Gastroesophageal sphincter (tissue), 4 donors: ENCODE measurements at regions not wholly inside any gene's neighbourhood (a gene's known extent, or its start where the extent isn't known, plus 50 kb on each side); places are given as distances from the start of the nearest gene placed in this dataset.

ENCODE experiments used
- ATAC-seq: fragments of 150-250 bp; one replicate; pipeline ENCODE4 v1.9.1; 2016; ENCODE audit warnings: mild to moderate bottlenecking, moderate library complexity
- H3K27ac ChIP-seq, 4 donors: fragments of 200-600 bp; sonication (generic) in 3 of 4; 1 replicate in 3 of 4; 2 replicates in 1 of 4; pipeline ENCODE4 v1.5.1; 2016 to 2019
- H3K27me3 ChIP-seq: fragments of 200-600 bp; sonication (generic); one replicate; pipeline ENCODE4 v1.5.1; 2019
- H3K36me3 ChIP-seq, 2 donors: fragments of 200-600 bp; sonication (generic); one replicate each; pipeline ENCODE4 v1.5.1; 2019; ENCODE audit warnings: control low read depth in 1 of 2
- H3K4me1 ChIP-seq, 3 donors: fragments of 200-600 bp; sonication (generic); 1 replicate in 2 of 3; 2 replicates in 1 of 3; pipeline ENCODE4 v1.5.1; 2016 to 2019; ENCODE audit warnings: control low read depth in 2 of 3
- H3K4me3 ChIP-seq, 2 donors: fragments of 200-600 bp; sonication (generic); one replicate each; pipeline ENCODE4 v1.5.1; 2019; ENCODE audit warnings: mild to moderate bottlenecking in 1 of 2, moderate library complexity in 1 of 2
- H3K9me3 ChIP-seq, 3 donors: fragments of 200-600 bp; sonication (generic); one replicate each; pipeline ENCODE4 v1.5.1; 2017 to 2019; ENCODE audit warnings: control low read depth in 2 of 3
- CTCF ChIP-seq, 4 experiments: fragments of 200-600 bp in 2 of 4; fragments of 450-650 bp in 2 of 4; sonication (generic) in 1 of 4; IDR thresholded peaks; one replicate each; pipeline ENCODE4 v1.5.1; 2017 to 2019; ENCODE audit warnings: antibody characterized with exemption in 4 of 4, mild to moderate bottlenecking in 2 of 4, moderate library complexity in 2 of 4
- EP300 ChIP-seq: sonication (generic); formaldehyde crosslinking; IDR thresholded peaks from one replicate; pipeline ENCODE4 v1.6.1; 2017; ENCODE audit warnings: antibody characterized with exemption, mild to moderate bottlenecking
- POLR2A ChIP-seq, 2 donors: fragments of 450-650 bp; IDR thresholded peaks; one replicate each; pipeline ENCODE4 v1.6.1; 2017; ENCODE audit warnings: antibody characterized with exemption in 2 of 2, mild to moderate bottlenecking in 2 of 2, moderate library complexity in 1 of 2
- POLR2AphosphoS5 ChIP-seq: sonication (generic); formaldehyde crosslinking; IDR thresholded peaks from one replicate; pipeline ENCODE4 v1.6.1; 2017; ENCODE audit warnings: antibody characterized with exemption
- WGBS, 2 donors: methylation state at CpG; one replicate each; pipeline ENCODE4 v1.1.5; 2018; ENCODE audit warnings: low coverage in 1 of 2; 5-methylcytosine and 5-hydroxymethylcytosine counted together

- ATAC-seq = no peak
- 32 to 44% methylated on average over 3 of the region's 3 CpGs for WGBS, 2 donors
- TF ChIP-seq POLR2A (IDR thresholded peaks at IDR 0.05) (no peak), EP300 (no peak), POLR2AphosphoS5 (no peak), CTCF (IDR thresholded peaks at IDR 0.05) (no peak)
Observed at GRCh38 chr7:49255054-49255453, 330.7 kb downstream of the CDC14C start.

GRCh38 chr7:49260538-49260937 lies 336.2 kb downstream of the CDC14C start:
- TF ChIP-seq POLR2AphosphoS5 = no peak
- TF ChIP-seq EP300 = no peak
- TF ChIP-seq POLR2A (IDR thresholded peaks at IDR 0.05) = no peak
- TF ChIP-seq CTCF (IDR thresholded peaks at IDR 0.05) = no peak
- WGBS, 2 donors = 69 to 86% methylated on average over 2 of the region's 2 CpGs
- Histone ChIP-seq H3K36me3 (no peaks in the 10 kb centered on the region), H3K27me3 (no peaks in the 10 kb centered on the region), H3K27ac (no peak overlapping the region), H3K9me3 (no peaks in the 10 kb centered on the region), H3K4me1 (no peaks in the 10 kb centered on the region), H3K4me3 (no peak overlapping the region)
- no peak for ATAC-seq

More at GRCh38 chr7:49255054-49255453, 330.7 kb downstream of the CDC14C start:
- no peaks in the 10 kb centered on the region for H3K9me3 ChIP-seq
- H3K27me3 ChIP-seq = no peaks in the 10 kb centered on the region
- no peak overlapping the region for H3K27ac ChIP-seq
- no peaks in the 10 kb centered on the region for H3K4me1 ChIP-seq
- no peak overlapping the region for H3K4me3 ChIP-seq
- H3K36me3 ChIP-seq = no peaks in the 10 kb centered on the region

GRCh38 chr7:49261928-49262327 lies 337.6 kb downstream of the CDC14C start:
- ATAC-seq = no peak
- no peak overlapping the region for H3K4me3 ChIP-seq
- no peak for TF ChIP-seq CTCF (IDR thresholded peaks at IDR 0.05)
- TF ChIP-seq POLR2AphosphoS5 = no peak
- TF ChIP-seq EP300 = no peak
- TF ChIP-seq POLR2A (IDR thresholded peaks at IDR 0.05) = no peak
- no peaks in the 10 kb centered on the region for H3K27me3 ChIP-seq
- no peaks in the 10 kb centered on the region for H3K4me1 ChIP-seq
- H3K9me3 ChIP-seq = no peaks in the 10 kb centered on the region
- 78 to 96% methylated on average over 4 to 6 of the region's 6 CpGs for WGBS, 2 donors
- H3K36me3 ChIP-seq = no peaks in the 10 kb centered on the region
- no peak overlapping the region for H3K27ac ChIP-seq

GRCh38 chr7:49264530-49264929 lies 340.2 kb downstream of the CDC14C start:
- TF ChIP-seq EP300 = no peak
- TF ChIP-seq POLR2A (IDR thresholded peaks at IDR 0.05) = no peak
- TF ChIP-seq POLR2AphosphoS5 = no peak
- no peak for TF ChIP-seq CTCF (IDR thresholded peaks at IDR 0.05)
- WGBS, 2 donors = 48 to 86% methylated on average over 1 to 3 of the region's 3 CpGs
- ATAC-seq = no peak

GRCh38 chr7:49273897-49274296 lies 349.6 kb downstream of the CDC14C start:
- WGBS, 2 donors = 43 to 64% methylated on average over 1 of the region's 1 CpG
- Histone ChIP-seq H3K4me1 (no peaks in the 10 kb centered on the region), H3K4me3 (no peak overlapping the region), H3K36me3 (no peaks in the 10 kb centered on the region), H3K27me3 (no peaks in the 10 kb centered on the region), H3K9me3 (no peaks in the 10 kb centered on the region), H3K27ac (no peak overlapping the region)
- TF ChIP-seq EP300 (no peak), POLR2AphosphoS5 (no peak), CTCF (IDR thresholded peaks at IDR 0.05) (no peak), POLR2A (IDR thresholded peaks at IDR 0.05) (no peak)
- ATAC-seq = no peak

More at GRCh38 chr7:49264530-49264929, 340.2 kb downstream of the CDC14C start:
- Histone ChIP-seq H3K4me3 (no peak overlapping the region), H3K4me1 (no peaks in the 10 kb centered on the region), H3K27ac (no peak overlapping the region), H3K9me3 (no peaks in the 10 kb centered on the region), H3K36me3 (no peaks in the 10 kb centered on the region), H3K27me3 (no peaks in the 10 kb centered on the region)
